CD4-positive, alpha-beta memory T cell (primary cell): ENCODE measurements at regions not wholly inside any gene's neighbourhood (a gene's known extent, or its start where the extent isn't known, plus 50 kb on each side); places are given as distances from the start of the nearest gene placed in this dataset.

Experiments used
- CTCF ChIA-PET: fragments of 350-600 bp; sonication (Branson Sonifier 250); formaldehyde crosslinking; loops from one replicate; lab custom pipeline; 2021; ENCODE audit warnings: inconsistent platforms; ENCODE audit not compliant: partially characterized antibody; lab: Charles Lee
- POLR2A ChIA-PET: fragments of 350-600 bp; sonication (Branson Sonifier 250); formaldehyde crosslinking; loops from one replicate; lab custom pipeline; 2021; ENCODE audit not compliant: partially characterized antibody; lab: Charles Lee
- DNase-seq, 5 donors: peaks; one replicate each; pipeline versions ENCODE4 v3.0.0 to v3.0.0-alpha.2; 2020 to 2022; ENCODE audit warnings: mixed read lengths in 1 of 5
- H3K27ac ChIP-seq: one replicate; pipeline ENCODE4 v1.7.0; 2013; ENCODE audit warnings: low read depth, low read length
- H3K27me3 ChIP-seq: 2 replicates; pipeline ENCODE4 v1.7.0; 2013; ENCODE audit warnings: mild to moderate bottlenecking, low read length, moderate library complexity; ENCODE audit not compliant: insufficient read depth
- H3K36me3 ChIP-seq: 2 replicates; pipeline ENCODE4 v1.7.0; 2013; ENCODE audit warnings: mild to moderate bottlenecking, low read length, moderate library complexity; ENCODE audit not compliant: insufficient read depth
- H3K4me1 ChIP-seq: 2 replicates; pipeline ENCODE4 v1.7.0; 2013; ENCODE audit warnings: mild to moderate bottlenecking, low read length, moderate library complexity; ENCODE audit not compliant: insufficient read depth
- H3K4me3 ChIP-seq, 2 donors: one replicate each; pipeline ENCODE4 v1.7.0; 2013; ENCODE audit warnings: low read length in 2 of 2, mild to moderate bottlenecking in 1 of 2
- H3K9me3 ChIP-seq, 2 donors: one replicate each; pipeline ENCODE4 v1.7.0; 2013; ENCODE audit warnings: low read length in 2 of 2, control low read depth in 1 of 2; ENCODE audit not compliant: control insufficient read depth in 1 of 2
- H3K27ac Mint-ChIP-seq, 7 donors: one replicate each; pipeline ENCODE4 v1.8.0; 2020 to 2021; ENCODE audit warnings: mixed read lengths in 7 of 7, mild to moderate bottlenecking in 6 of 7, inconsistent platforms in 3 of 7, moderate library complexity in 3 of 7
- H3K27me3 Mint-ChIP-seq, 2 donors: one replicate each; pipeline ENCODE4 v1.8.0; 2020 to 2021; ENCODE audit warnings: mixed read lengths in 2 of 2
- H3K36me3 Mint-ChIP-seq, 2 donors: one replicate each; pipeline ENCODE4 v1.8.0; 2020 to 2021; ENCODE audit warnings: mixed read lengths in 2 of 2, inconsistent platforms in 1 of 2, mild to moderate bottlenecking in 1 of 2
- H3K4me1 Mint-ChIP-seq, 4 donors: one replicate each; pipeline ENCODE4 v1.8.0; 2020 to 2021; ENCODE audit warnings: mixed read lengths in 4 of 4, mild to moderate bottlenecking in 1 of 4
- H3K4me3 Mint-ChIP-seq, 8 donors: one replicate each; pipeline ENCODE4 v1.8.0; 2020 to 2021; ENCODE audit warnings: mixed read lengths in 8 of 8, mild to moderate bottlenecking in 7 of 8, moderate library complexity in 6 of 8, inconsistent platforms in 3 of 8
- H3K9me3 Mint-ChIP-seq, 8 donors: one replicate each; pipeline ENCODE4 v1.8.0; 2020 to 2021; ENCODE audit warnings: mixed read lengths in 8 of 8, mild to moderate bottlenecking in 5 of 8, inconsistent platforms in 3 of 8, moderate library complexity in 1 of 8
- intact Hi-C: fragments of 100-400 bp; cut with micrococcal nuclease; formaldehyde crosslinking; loops from one replicate; pipeline ENCODE4 v1.15.1; 2023

- Histone ChIP-seq H3K27ac (no peak overlapping the region), H3K36me3 (no peaks in the 10 kb centered on the region), H3K9me3 (no peaks in the 10 kb centered on the region), H3K4me1 (no peaks in the 10 kb centered on the region), H3K4me3 (no peak overlapping the region), H3K27me3 (no peaks in the 10 kb centered on the region)
- ChIA-PET CTCF (no interaction called here), POLR2A (no interaction called here)
- intact Hi-C loops = no loop called here
- no peaks in the 10 kb centered on the region for H3K27me3 Mint-ChIP-seq
- no peak overlapping the region for H3K27ac Mint-ChIP-seq
- H3K4me3 Mint-ChIP-seq = no peak overlapping the region
- H3K4me1 Mint-ChIP-seq = no peaks in the 10 kb centered on the region
- DNase-seq = no peak
- no peaks in the 10 kb centered on the region for H3K36me3 Mint-ChIP-seq
- no peaks in the 10 kb centered on the region for H3K9me3 Mint-ChIP-seq
Measured at GRCh38 chr6:95227351-95227750, 350.0 kb upstream of the MANEA start.

- Mint-ChIP-seq H3K4me3 (no peak overlapping the region), H3K27ac (no peak overlapping the region), H3K4me1 (no peaks in the 10 kb centered on the region), H3K27me3 (no peaks in the 10 kb centered on the region), H3K9me3 (no peaks in the 10 kb centered on the region), H3K36me3 (no peaks in the 10 kb centered on the region)
- no peak for DNase-seq
- H3K27ac ChIP-seq = no peak overlapping the region
- H3K4me1 ChIP-seq = no peaks in the 10 kb centered on the region
- no peaks in the 10 kb centered on the region for H3K9me3 ChIP-seq
- intact Hi-C loops = no loop called here
- H3K4me3 ChIP-seq = no peak overlapping the region
- no peaks in the 10 kb centered on the region for H3K27me3 ChIP-seq
- ChIA-PET CTCF (no interaction called here), POLR2A (no interaction called here)
- no peaks in the 10 kb centered on the region for H3K36me3 ChIP-seq
Measured at GRCh38 chr6:95228636-95229035, 348.7 kb upstream of the MANEA start.

- H3K27ac Mint-ChIP-seq = no peak overlapping the region
- POLR2A ChIA-PET = no interaction called here
- Histone ChIP-seq H3K27me3 (no peaks in the 10 kb centered on the region), H3K4me3 (no peak overlapping the region), H3K36me3 (no peaks in the 10 kb centered on the region), H3K9me3 (no peaks in the 10 kb centered on the region), H3K27ac (no peak overlapping the region), H3K4me1 (no peaks in the 10 kb centered on the region)
- no peaks in the 10 kb centered on the region for H3K36me3 Mint-ChIP-seq
- intact Hi-C loops = no loop called here
- H3K9me3 Mint-ChIP-seq = no peaks in the 10 kb centered on the region
- H3K4me3 Mint-ChIP-seq = no peak overlapping the region
- CTCF ChIA-PET = no interaction called here
- peaks cover 0 to 1% of the 10 kb centered on the region in 2 donors for H3K27me3 Mint-ChIP-seq
- no peak for DNase-seq
- H3K4me1 Mint-ChIP-seq = no peaks in the 10 kb centered on the region
Measured at GRCh38 chr6:95230071-95230740, 347.1 kb upstream of the MANEA start.

- H3K36me3 Mint-ChIP-seq = no peaks in the 10 kb centered on the region
- no peak overlapping the region for H3K27ac ChIP-seq
- no peak overlapping the region for H3K27ac Mint-ChIP-seq
- DNase-seq = no peak
- no peaks in the 10 kb centered on the region for H3K4me1 ChIP-seq
- H3K4me1 Mint-ChIP-seq = no peaks in the 10 kb centered on the region
- H3K36me3 ChIP-seq = no peaks in the 10 kb centered on the region
- H3K4me3 ChIP-seq = no peak overlapping the region
- H3K27me3 Mint-ChIP-seq = peaks cover 0 to 1% of the 10 kb centered on the region in 2 donors
- no peak overlapping the region for H3K4me3 Mint-ChIP-seq
- ChIA-PET POLR2A (no interaction called here), CTCF (no interaction called here)
- intact Hi-C loops = no loop called here
- H3K27me3 ChIP-seq = no peaks in the 10 kb centered on the region
- no peaks in the 10 kb centered on the region for H3K9me3 Mint-ChIP-seq
- no peaks in the 10 kb centered on the region for H3K9me3 ChIP-seq
Measured at GRCh38 chr6:95231416-95231815, 345.9 kb upstream of the MANEA start.

- H3K4me1 Mint-ChIP-seq = no peaks in the 10 kb centered on the region
- no peaks in the 10 kb centered on the region for H3K36me3 ChIP-seq
- no peaks in the 10 kb centered on the region for H3K27me3 ChIP-seq
- ChIA-PET POLR2A (no interaction called here), CTCF (no interaction called here)
- no peak overlapping the region for H3K27ac ChIP-seq
- H3K4me3 Mint-ChIP-seq = no peak overlapping the region
- H3K4me3 ChIP-seq = no peak overlapping the region
- H3K27ac Mint-ChIP-seq = no peak overlapping the region
- H3K9me3 ChIP-seq = no peaks in the 10 kb centered on the region
- no peaks in the 10 kb centered on the region for H3K9me3 Mint-ChIP-seq
- no peaks in the 10 kb centered on the region for H3K4me1 ChIP-seq
- no peaks in the 10 kb centered on the region for H3K36me3 Mint-ChIP-seq
- DNase-seq = no peak
- H3K27me3 Mint-ChIP-seq = peaks cover 0 to 1% of the 10 kb centered on the region in 2 donors
- intact Hi-C loops = no loop called here
Measured at GRCh38 chr6:95232446-95232845, 344.9 kb upstream of the MANEA start.

GRCh38 chr6:95233879-95234278 lies 343.5 kb upstream of the MANEA start:
- H3K27me3 ChIP-seq = no peaks in the 10 kb centered on the region
- Mint-ChIP-seq H3K27ac (no peak overlapping the region), H3K9me3 (no peaks in the 10 kb centered on the region), H3K27me3 (peaks cover 0 to 1% of the 10 kb centered on the region in 2 donors), H3K4me1 (no peaks in the 10 kb centered on the region), H3K36me3 (no peaks in the 10 kb centered on the region), H3K4me3 (no peak overlapping the region)
- H3K4me1 ChIP-seq = no peaks in the 10 kb centered on the region
- H3K36me3 ChIP-seq = no peaks in the 10 kb centered on the region
- H3K4me3 ChIP-seq = no peak overlapping the region
- no peaks in the 10 kb centered on the region for H3K9me3 ChIP-seq
- no peak overlapping the region for H3K27ac ChIP-seq
- POLR2A ChIA-PET = no interaction called here
- CTCF ChIA-PET = no interaction called here
- intact Hi-C loops = no loop called here
- DNase-seq = no peak

- Mint-ChIP-seq H3K4me3 (no peak overlapping the region), H3K36me3 (no peaks in the 10 kb centered on the region), H3K27me3 (no peaks in the 10 kb centered on the region), H3K9me3 (no peaks in the 10 kb centered on the region), H3K27ac (no peak overlapping the region), H3K4me1 (no peaks in the 10 kb centered on the region)
- DNase-seq = no peak
- no peak overlapping the region for H3K4me3 ChIP-seq
- intact Hi-C loops = no loop called here
- no peak overlapping the region for H3K27ac ChIP-seq
- ChIA-PET POLR2A (no interaction called here), CTCF (no interaction called here)
- H3K4me1 ChIP-seq = no peaks in the 10 kb centered on the region
- no peaks in the 10 kb centered on the region for H3K36me3 ChIP-seq
- H3K9me3 ChIP-seq = no peaks in the 10 kb centered on the region
- H3K27me3 ChIP-seq = no peaks in the 10 kb centered on the region
Measured at GRCh38 chr6:95240514-95240913, 336.8 kb upstream of the MANEA start.

- Mint-ChIP-seq H3K4me3 (no peak overlapping the region), H3K4me1 (no peaks in the 10 kb centered on the region), H3K27ac (no peak overlapping the region), H3K36me3 (no peaks in the 10 kb centered on the region), H3K27me3 (no peaks in the 10 kb centered on the region), H3K9me3 (no peaks in the 10 kb centered on the region)
- no peak for DNase-seq
- CTCF ChIA-PET = no interaction called here
- POLR2A ChIA-PET = no interaction called here
- Histone ChIP-seq H3K4me3 (no peak overlapping the region), H3K27me3 (no peaks in the 10 kb centered on the region), H3K9me3 (no peaks in the 10 kb centered on the region), H3K27ac (no peak overlapping the region), H3K36me3 (no peaks in the 10 kb centered on the region), H3K4me1 (no peaks in the 10 kb centered on the region)
- intact Hi-C loops = no loop called here
Measured at GRCh38 chr6:95242560-95242959, 334.8 kb upstream of the MANEA start.
